ENCODE measurements at regions not wholly inside any gene's neighbourhood (a gene's known extent, or its start where the extent isn't known, plus 50 kb on each side); places are given as distances from the start of the nearest gene placed in this dataset.

DNA sequence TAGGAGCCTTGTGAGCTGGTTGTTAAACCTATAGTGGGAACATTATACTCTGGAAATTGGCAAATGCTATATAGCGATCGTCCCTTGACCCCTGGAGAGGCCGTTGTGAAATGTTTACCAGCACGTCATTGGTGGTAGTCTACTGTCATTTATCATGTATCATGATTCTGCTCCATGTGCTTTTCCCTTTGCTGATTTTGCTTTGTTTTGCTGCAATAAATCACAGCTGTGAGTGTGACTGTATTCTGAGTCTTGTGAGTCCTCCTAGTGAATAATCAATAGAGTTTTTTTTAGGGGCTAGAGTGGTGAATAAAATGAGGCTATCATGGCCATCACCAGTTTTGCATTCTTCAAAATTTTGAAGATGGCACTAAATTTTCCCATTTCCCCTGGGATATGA lies 189.1 kb downstream of the HRH4 start:
- no peak overlapping the region for H3K27ac ChIP-seq
- TF ChIP-seq, protein P1, sequence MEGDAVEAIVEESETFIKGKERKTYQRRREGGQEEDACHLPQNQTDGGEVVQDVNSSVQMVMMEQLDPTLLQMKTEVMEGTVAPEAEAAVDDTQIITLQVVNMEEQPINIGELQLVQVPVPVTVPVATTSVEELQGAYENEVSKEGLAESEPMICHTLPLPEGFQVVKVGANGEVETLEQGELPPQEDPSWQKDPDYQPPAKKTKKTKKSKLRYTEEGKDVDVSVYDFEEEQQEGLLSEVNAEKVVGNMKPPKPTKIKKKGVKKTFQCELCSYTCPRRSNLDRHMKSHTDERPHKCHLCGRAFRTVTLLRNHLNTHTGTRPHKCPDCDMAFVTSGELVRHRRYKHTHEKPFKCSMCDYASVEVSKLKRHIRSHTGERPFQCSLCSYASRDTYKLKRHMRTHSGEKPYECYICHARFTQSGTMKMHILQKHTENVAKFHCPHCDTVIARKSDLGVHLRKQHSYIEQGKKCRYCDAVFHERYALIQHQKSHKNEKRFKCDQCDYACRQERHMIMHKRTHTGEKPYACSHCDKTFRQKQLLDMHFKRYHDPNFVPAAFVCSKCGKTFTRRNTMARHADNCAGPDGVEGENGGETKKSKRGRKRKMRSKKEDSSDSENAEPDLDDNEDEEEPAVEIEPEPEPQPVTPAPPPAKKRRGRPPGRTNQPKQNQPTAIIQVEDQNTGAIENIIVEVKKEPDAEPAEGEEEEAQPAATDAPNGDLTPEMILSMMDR (conservative IDR thresholded peaks at IDR 0.05) = no peak

DNA sequence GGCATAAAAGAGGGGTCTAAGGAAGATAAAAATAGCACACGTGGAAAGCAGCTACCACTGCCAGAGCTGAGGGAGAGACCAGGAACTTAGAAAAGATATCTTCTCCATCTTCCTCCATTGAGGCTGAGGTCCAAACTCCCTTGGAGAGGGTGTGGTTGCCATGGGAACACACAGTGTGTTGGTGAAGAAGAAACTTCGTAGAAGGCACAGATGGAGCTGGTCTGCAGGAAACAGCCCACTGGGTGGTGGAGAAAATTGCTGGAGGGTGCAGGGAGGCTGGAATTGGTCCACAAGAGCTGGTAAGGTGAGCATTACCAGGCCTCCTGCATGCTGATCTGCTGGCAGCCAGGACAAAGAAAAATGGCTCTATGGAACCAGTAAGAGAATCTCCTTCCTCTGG lies 191.0 kb downstream of the HRH4 start:
- no peak overlapping the region for H3K27ac ChIP-seq
- TF ChIP-seq, protein P1 (conservative IDR thresholded peaks at IDR 0.05) = no peak

DNA sequence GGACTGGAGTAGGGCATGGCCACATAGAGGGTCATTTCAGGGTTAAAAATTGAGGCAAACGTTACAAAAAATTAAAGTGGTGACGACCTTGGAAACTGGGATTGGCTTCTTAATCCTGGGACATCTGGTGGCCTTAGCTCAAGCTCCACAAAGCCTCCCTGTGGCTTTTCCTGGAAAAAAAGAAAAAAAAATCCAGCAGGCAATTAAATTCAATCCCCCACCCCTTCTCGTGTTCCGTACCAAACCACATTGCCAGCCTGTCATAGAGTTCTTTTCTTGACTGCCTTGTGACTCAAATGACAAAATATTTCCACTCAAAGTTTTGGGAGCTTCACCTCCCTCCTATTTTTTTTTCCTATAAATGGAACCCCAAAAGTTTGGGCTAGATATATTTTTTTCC lies 195.6 kb downstream of the HRH4 start:
- no peak overlapping the region for H3K27ac ChIP-seq
- TF ChIP-seq, protein P1 (conservative IDR thresholded peaks at IDR 0.05) = no peak

DNA sequence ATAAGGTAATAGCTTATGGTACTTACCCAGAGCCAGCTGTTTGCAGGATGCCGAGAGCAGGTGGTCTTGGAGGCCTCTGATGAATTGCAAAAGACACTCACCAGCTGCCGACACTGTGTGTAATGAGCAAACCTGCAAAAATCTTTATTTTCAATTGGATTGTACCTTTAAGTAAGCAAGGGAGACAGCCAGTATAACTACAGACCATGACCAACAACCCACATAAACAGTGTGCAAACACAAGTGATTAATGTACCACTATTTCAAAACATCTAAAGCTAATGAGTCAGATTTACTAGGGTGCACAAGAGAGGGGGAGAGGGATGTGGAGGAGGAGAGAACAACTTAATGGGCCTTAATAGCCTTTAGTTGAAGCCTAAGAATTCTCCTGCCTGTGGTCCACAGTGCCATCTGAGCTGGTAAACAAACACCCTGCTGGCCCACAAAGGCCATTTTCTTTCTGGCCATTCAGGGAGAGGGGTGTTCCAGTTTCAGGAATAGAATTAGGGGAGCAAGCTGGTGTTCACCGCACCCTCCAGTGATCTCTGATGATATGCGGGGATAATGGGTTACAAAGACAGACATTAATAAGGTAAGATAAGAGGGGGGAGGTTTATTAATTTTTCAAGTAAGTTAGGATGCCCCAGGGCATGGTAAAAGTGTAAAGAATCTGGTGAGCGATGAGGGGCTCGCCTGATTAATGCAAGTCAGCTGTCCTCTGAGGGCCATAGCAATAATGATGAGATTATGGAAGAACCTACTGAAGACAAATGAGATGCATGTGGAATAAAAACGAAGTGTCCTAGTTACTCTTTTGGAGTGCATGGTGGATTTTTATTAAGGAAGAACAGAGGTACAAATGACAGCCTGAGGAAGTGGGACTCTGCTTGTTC lies 196.4 kb downstream of the HRH4 start:
- no peak overlapping the region for H3K27ac ChIP-seq
- TF ChIP-seq, protein P1 (conservative IDR thresholded peaks at IDR 0.05) = no peak

DNA sequence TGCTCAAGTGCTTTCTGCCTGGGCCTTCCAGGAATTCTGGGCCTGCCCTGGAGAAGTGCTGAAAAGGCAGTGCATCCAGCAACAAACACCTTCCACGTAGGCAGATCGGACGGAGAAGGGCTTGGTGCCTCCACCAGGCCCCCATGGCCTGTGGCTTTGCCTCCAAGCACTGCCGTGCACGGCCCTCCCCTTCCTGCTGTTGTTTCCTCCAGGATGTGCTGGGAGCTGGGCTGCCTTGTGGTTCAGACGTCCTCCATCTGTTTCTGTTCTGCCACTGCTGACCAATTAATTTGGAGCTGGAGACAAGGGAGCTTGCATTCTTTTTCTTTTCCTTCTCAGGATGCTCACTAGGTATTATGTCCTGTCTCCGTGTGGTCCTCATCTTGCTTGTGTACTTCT lies 197.0 kb downstream of the HRH4 start:
- no peak overlapping the region for H3K27ac ChIP-seq
- TF ChIP-seq, protein P1 (conservative IDR thresholded peaks at IDR 0.05) = no peak

DNA sequence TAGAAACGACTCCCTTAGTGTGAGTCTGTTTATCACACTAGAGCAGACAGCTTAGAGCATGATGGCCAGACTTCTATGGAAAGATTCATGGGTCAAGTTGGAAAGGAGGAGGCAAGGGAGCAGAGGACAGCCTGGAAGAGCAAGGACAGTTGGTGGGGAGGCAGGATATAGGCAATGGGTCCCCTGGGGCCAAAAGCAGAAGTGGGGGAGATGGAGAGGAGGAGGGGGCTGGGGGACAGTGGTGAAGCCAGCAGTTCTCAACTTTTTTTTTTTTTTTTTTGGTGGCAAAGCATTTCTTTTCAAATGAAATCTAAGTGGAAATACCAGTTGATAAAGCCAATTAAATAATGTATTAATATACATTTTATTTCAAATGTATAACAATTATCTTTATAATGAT lies 197.9 kb downstream of the HRH4 start:
- TF ChIP-seq, protein P1 (conservative IDR thresholded peaks at IDR 0.05) = no peak
- no peak overlapping the region for H3K27ac ChIP-seq

DNA sequence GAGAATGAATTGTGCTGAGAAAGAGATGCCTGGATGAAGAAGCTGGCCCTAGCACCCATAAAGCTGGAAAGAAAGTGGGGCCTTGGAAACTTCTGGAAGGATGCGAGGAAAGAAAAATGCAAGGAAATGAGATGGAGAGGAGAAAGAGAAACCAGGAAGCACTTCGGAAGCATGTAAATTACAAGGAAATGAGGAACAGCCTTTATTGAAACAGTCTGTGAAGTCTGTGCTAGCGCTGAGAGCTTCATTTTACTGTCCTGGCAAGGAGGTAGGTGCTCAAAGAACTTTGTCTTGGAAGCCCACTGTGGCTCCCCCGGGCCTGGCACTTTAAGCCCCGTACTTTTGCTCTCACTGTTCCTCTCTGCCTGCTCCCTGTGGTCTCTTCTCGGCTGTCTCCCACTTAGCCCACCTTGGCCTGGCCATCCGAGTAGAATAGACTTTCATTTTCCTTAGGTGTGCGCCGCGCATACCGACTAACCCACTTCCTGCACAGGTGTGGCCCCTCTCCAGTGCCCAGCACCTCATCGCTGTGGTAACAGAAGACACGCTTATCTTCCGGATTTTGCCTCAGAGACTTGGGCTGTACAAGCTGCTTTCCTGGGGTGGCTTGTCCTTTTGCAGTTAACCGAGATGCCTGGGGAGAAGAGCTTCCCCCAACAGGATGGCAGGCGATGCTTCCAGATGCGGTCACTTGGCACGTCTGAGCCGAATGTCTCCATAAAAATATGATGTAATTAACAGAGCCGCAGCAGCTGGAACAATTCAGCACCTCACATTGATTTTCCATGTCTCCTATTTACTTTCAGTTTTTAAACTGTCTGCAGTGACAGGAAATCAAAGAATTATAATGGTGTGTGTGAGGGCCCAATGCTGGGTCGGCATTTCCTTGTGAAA lies 199.6 kb downstream of the HRH4 start:
- TF ChIP-seq, protein P1 (conservative IDR thresholded peaks at IDR 0.05) = no peak
- H3K27ac ChIP-seq = peak overlapping the region; percentile 49
